Fibroblast of pulmonary artery (primary cell): ENCODE measurements at regions not wholly inside any gene's neighbourhood (a gene's known extent, or its start where the extent isn't known, plus 50 kb on each side); places are given as distances from the start of the nearest gene placed in this dataset.
A peak's percentile ranks its signal among the peaks of the same experiment; 100 is the strongest.
"Not testable (repeated sequence)": the region's sequence is repeated elsewhere in the genome, so short reads cannot be mapped to it uniquely, and the experiment has no call there.

Experiments used
- DNase-seq: peaks from one replicate; pipeline ENCODE4 v3.0.0-alpha.2; 2010; ENCODE audit warnings: low read depth
- H3K4me3 ChIP-seq: replicated peaks from 2 replicates; pipeline ENCODE4 v1.5.1; 2011; ENCODE audit warnings: low read depth, mild to moderate bottlenecking, control low read depth, low read length, moderate library complexity
- CTCF ChIP-seq: IDR thresholded peaks from 2 replicates; pipeline ENCODE4 v1.5.1; 2011; ENCODE audit warnings: mild to moderate bottlenecking, control low read depth, low read length, inconsistent platforms; ENCODE audit errors: missing control alignments

- peak; percentile 25 for DNase-seq
- TF ChIP-seq CTCF: no peak
- no peak overlapping the region for H3K4me3 ChIP-seq
Measured at GRCh38 chr10:83542774-83543411, 596.4 kb upstream of the GHITM start.

- TF ChIP-seq CTCF: no peak
- no peak overlapping the region for H3K4me3 ChIP-seq
- peak; percentile 36 for DNase-seq
Measured at GRCh38 chr10:83543691-83544462, 595.4 kb upstream of the GHITM start.

GRCh38 chr10:83545901-83546391 is 593.4 kb upstream of the GHITM start:
- DNase-seq: peak; percentile 79
- no peak for TF ChIP-seq CTCF
- H3K4me3 ChIP-seq: peak overlapping the region; percentile 6

- H3K4me3 ChIP-seq, DNase-seq: not testable (repeated sequence)
Measured at GRCh38 chr10:83551190-83551589, 588.1 kb upstream of the GHITM start.

GRCh38 chr10:83553366-83553765 is 585.9 kb upstream of the GHITM start:
- no peak for TF ChIP-seq CTCF
- H3K4me3 ChIP-seq: no peak overlapping the region
- no peak for DNase-seq

GRCh38 chr10:83555264-83555663 is 584.0 kb upstream of the GHITM start:
- no peak overlapping the region for H3K4me3 ChIP-seq
- TF ChIP-seq CTCF: no peak
- no peak for DNase-seq

GRCh38 chr10:83562381-83562780 is 576.9 kb upstream of the GHITM start:
- H3K4me3 ChIP-seq: no peak overlapping the region
- DNase-seq: no peak
- TF ChIP-seq CTCF: peak; percentile 13
